Gastroesophageal sphincter (tissue), 3 donors: ENCODE measurements at regions not wholly inside any gene's neighbourhood (a gene's known extent, or its start where the extent isn't known, plus 50 kb on each side); places are given as distances from the start of the nearest gene placed in this dataset.

Experiments
- POLR2A ChIP-seq, 2 donors: fragments of 450-650 bp; IDR thresholded peaks; one replicate each; pipeline ENCODE4 v1.6.1; 2017; ENCODE audit warnings: antibody characterized with exemption in 2 of 2, mild to moderate bottlenecking in 2 of 2, moderate library complexity in 1 of 2
- TF ChIP-seq, protein P1 (sequence below), 4 experiments: fragments of 200-600 bp in 2 of 4; fragments of 450-650 bp in 2 of 4; sonication (generic) in 1 of 4; IDR thresholded peaks; one replicate each; pipeline ENCODE4 v1.5.1; 2017 to 2019; ENCODE audit warnings: antibody characterized with exemption in 4 of 4, mild to moderate bottlenecking in 2 of 4, moderate library complexity in 2 of 4

DNA sequence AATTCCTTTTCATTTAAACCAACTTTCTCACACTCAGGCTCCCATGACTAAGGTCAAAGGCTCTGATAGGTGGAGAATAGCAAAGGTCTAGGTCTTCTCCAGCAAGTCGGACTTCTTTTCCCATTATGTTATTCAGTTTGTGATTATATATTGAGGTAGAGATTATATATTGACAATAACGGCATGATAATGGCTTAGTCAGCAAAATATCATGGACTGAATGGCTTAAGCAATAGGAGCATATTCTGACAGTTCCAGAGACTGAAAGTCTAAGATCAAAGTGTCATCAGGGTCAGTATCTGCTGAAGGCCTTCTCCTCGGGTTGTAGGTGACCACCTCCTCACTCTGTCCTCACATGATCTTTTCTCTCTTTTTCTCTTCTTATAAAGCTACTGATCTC is 1251.4 kb downstream of the ROBO1 start:
- TF ChIP-seq, protein P1, sequence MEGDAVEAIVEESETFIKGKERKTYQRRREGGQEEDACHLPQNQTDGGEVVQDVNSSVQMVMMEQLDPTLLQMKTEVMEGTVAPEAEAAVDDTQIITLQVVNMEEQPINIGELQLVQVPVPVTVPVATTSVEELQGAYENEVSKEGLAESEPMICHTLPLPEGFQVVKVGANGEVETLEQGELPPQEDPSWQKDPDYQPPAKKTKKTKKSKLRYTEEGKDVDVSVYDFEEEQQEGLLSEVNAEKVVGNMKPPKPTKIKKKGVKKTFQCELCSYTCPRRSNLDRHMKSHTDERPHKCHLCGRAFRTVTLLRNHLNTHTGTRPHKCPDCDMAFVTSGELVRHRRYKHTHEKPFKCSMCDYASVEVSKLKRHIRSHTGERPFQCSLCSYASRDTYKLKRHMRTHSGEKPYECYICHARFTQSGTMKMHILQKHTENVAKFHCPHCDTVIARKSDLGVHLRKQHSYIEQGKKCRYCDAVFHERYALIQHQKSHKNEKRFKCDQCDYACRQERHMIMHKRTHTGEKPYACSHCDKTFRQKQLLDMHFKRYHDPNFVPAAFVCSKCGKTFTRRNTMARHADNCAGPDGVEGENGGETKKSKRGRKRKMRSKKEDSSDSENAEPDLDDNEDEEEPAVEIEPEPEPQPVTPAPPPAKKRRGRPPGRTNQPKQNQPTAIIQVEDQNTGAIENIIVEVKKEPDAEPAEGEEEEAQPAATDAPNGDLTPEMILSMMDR (IDR thresholded peaks at IDR 0.05) = no peak
- no peak for TF ChIP-seq POLR2A (IDR thresholded peaks at IDR 0.05)
